GM12891 (cell line): ENCODE measurements at regions not wholly inside any gene's neighbourhood (a gene's known extent, or its start where the extent isn't known, plus 50 kb on each side); places are given as distances from the start of the nearest gene placed in this dataset.
"Not testable (repeated sequence)": the region's sequence is repeated elsewhere in the genome, so short reads cannot be mapped to it uniquely, and the experiment has no call there.

Experiments used
- DNase-seq: peaks from one replicate; pipeline ENCODE4 v3.0.0; 2011; ENCODE audit warnings: low spot score; ENCODE audit not compliant: insufficient read length
- FAIRE-seq: peaks from 2 replicates; lab custom pipeline; 2011; peaks lifted over from hg19 to GRCh38; lab: Jason Lieb, UNC
- PAX5 ChIP-seq: IDR thresholded peaks from 2 replicates; pipeline ENCODE4 v1.6.1; 2011; ENCODE audit warnings: low read length, moderate library complexity, mild to moderate bottlenecking; ENCODE audit not compliant: insufficient read depth, severe bottlenecking
- POLR2A ChIP-seq: IDR thresholded peaks from 2 replicates; pipeline ENCODE4 v1.6.1; 2011; ENCODE audit warnings: low read depth, low read length, control low read depth
- POLR2AphosphoS5 ChIP-seq: IDR thresholded peaks from 2 replicates; pipeline ENCODE4 v1.6.1; 2011; ENCODE audit warnings: low read depth, low read length, control low read depth
- POU2F2 ChIP-seq: IDR thresholded peaks from 2 replicates; pipeline ENCODE4 v1.6.1; 2011; ENCODE audit warnings: low read depth, mild to moderate bottlenecking, control low read depth, low read length, moderate library complexity
- SPI1 ChIP-seq: IDR thresholded peaks from 2 replicates; pipeline ENCODE4 v1.6.1; 2011; ENCODE audit warnings: low read depth, low read length, control low read depth
- TAF1 ChIP-seq: IDR thresholded peaks from 2 replicates; pipeline ENCODE4 v1.6.1; 2011; ENCODE audit warnings: low read depth, low read length, control low read depth

- TF ChIP-seq TAF1, result no peak
- no peak for TF ChIP-seq PAX5
- TF ChIP-seq POLR2A, result no peak
- TF ChIP-seq POLR2AphosphoS5, result no peak
- no peak for TF ChIP-seq POU2F2
- TF ChIP-seq SPI1, result no peak
- FAIRE-seq, result no peak
- no peak for DNase-seq
Observed at GRCh38 chr1:189678779-189679178, 798.9 kb downstream of the BRINP3 start.

- FAIRE-seq (no peak), DNase-seq (no peak)
- TF ChIP-seq TAF1 (no peak), POLR2AphosphoS5 (no peak)
Observed at GRCh38 chr1:189681252-189681919, 796.3 kb downstream of the BRINP3 start.

GRCh38 chr1:189682591-189682990 lies 795.1 kb downstream of the BRINP3 start:
- no peak for DNase-seq
- no peak for TF ChIP-seq PAX5
- no peak for TF ChIP-seq POLR2A
- no peak for TF ChIP-seq POU2F2
- TF ChIP-seq POLR2AphosphoS5, result no peak
- TF ChIP-seq TAF1, result no peak
- no peak for TF ChIP-seq SPI1
- FAIRE-seq, result no peak

DNA sequence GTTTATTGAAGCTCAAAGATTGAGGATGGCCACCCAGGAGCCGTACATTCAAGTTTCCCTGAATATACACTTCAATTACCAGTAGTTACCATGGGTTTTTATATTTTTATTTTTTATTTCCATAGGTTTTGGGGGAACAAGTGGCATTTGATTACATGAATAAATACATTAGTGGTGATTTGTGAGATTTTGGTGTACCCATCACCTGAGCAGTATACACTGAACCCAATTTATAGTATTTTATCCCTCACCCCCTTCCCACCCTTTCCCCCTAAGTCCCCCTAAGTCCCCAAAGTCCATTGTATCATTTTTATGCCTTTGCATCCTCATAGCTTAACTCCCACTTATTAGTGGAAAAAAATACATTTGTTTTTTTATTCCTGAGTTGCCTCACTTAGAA lies 791.4 kb downstream of the BRINP3 start:
- FAIRE-seq (no peak), DNase-seq (no peak)
- TF ChIP-seq SPI1 (no peak), TAF1 (no peak), POLR2A (no peak), POU2F2 (no peak), PAX5 (no peak), POLR2AphosphoS5 (no peak)

DNA sequence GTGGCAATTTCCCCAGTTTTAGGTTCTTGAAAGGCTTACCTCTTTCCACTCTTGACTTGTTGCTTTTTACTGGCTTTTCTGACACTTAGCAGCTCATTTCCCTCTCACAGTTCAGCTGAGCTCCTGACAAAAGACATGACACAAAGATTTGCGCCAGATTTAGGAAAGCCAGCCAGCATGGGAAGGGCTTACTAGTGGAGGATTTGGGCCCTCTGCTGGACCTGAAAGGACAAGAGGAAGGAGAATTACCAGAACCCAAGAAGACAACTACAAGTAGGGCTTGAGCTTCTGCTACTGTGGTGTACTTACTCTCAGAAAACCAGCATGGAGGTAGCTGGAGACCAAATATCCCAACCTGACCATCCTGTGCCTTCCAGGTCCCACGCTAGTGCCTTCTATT lies 784.5 kb downstream of the BRINP3 start:
- no peak for FAIRE-seq
- no peak for DNase-seq
- TF ChIP-seq POLR2A (no peak), POLR2AphosphoS5 (no peak), POU2F2 (no peak), SPI1 (no peak), TAF1 (no peak), PAX5 (no peak)

DNA sequence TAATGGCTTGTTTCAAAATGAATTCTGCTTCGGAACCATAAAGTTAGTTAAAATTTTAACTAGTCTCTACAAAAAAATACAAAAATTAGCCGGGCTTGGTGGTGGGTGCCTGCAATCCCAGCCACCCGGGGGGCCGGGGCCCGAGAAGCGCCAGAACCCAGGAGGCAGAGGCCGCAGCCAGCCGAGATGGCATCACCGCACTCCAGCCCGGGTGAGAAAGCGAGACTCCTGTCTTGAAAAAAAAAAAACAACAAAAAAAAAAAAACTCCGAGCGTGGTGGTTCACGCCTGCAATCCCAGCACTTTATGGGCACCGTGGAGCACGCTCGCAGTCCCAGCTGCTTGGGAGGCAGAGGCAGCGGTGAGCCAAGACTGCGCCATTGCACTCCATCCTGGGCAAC lies 781.4 kb downstream of the BRINP3 start:
- FAIRE-seq, result no peak
- TF ChIP-seq POLR2AphosphoS5 (no peak), PAX5 (no peak), POLR2A (no peak), POU2F2 (no peak), SPI1 (no peak), TAF1 (no peak)
- no peak for DNase-seq

DNA sequence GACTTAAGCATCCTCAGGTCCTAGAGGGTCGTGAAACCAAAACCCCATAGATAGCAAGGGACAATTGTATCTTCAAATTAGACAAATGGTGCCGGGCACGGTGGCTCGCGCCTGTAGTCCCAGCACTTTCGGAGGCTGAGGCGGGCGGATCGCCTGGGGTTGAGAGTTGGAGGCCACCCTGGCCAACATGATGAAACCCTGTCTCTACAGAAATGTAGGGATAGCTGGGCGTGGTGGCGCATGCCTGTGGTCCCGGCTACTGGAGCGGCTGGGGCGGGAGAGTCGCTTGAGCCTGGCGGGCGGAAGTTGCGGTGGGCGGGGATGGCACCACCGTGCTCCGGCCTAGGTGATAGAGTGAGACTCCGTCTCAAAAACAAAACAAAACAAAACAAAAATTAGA lies 780.6 kb downstream of the BRINP3 start:
- TF ChIP-seq SPI1 (no peak), POLR2AphosphoS5 (no peak), TAF1 (no peak), POU2F2 (no peak), PAX5 (no peak), POLR2A (no peak)
- FAIRE-seq, result no peak
- DNase-seq, result no peak

DNA sequence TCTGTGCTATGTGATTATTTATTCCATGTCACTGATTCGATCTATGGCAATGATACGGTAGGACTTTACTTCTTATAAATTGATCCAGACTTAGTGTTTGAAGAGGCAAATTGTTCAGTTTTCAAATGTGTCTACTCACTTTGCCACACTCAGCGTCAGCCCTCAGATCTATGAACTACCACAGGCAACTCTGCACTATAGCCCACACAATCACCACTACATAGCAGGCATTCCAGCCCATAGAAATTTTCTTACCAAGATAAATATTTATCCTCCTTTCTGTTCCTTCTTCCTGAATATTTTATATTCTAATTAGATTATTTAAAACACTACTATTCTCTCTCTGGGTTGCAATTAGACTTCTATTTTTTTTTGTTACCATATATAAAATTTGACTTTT lies 776.1 kb downstream of the BRINP3 start:
- DNase-seq (no peak), FAIRE-seq (no peak)

DNA sequence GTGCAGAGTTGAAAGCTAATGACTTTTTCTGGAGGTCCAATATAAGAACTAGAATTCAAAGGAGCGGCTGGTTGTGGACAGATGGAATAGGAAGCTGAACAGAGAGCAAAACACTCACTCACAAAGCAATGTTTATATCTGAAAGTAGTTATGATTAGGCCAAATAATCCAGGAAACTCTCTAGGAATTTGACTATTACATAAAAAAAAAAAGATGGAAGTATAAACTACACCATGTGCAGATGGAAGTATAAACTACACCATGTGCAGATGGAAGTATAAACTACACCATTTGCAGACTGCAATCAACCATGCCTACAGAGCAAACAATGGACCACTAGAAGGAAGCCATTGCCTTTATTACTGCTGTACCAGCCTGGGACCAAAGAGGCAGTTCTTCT lies 771.1 kb downstream of the BRINP3 start:
- TF ChIP-seq TAF1 (no peak), POLR2A (no peak), POLR2AphosphoS5 (no peak), POU2F2 (no peak), SPI1 (no peak), PAX5 (no peak)
- FAIRE-seq (no peak), DNase-seq (no peak)

More for the DNA sequence above, 776.1 kb downstream of the BRINP3 start:
- no peak for TF ChIP-seq POLR2A
- TF ChIP-seq SPI1, result no peak
- no peak for TF ChIP-seq TAF1
- TF ChIP-seq POU2F2, result no peak
- TF ChIP-seq PAX5, result no peak
- no peak for TF ChIP-seq POLR2AphosphoS5

- DNase-seq, result no peak
- FAIRE-seq, result no peak
- TF ChIP-seq PAX5, result no peak
- no peak for TF ChIP-seq TAF1
- TF ChIP-seq POU2F2, result no peak
- TF ChIP-seq SPI1, result no peak
- no peak for TF ChIP-seq POLR2AphosphoS5
Observed at GRCh38 chr1:189708674-189709073, 769.0 kb downstream of the BRINP3 start.

DNA sequence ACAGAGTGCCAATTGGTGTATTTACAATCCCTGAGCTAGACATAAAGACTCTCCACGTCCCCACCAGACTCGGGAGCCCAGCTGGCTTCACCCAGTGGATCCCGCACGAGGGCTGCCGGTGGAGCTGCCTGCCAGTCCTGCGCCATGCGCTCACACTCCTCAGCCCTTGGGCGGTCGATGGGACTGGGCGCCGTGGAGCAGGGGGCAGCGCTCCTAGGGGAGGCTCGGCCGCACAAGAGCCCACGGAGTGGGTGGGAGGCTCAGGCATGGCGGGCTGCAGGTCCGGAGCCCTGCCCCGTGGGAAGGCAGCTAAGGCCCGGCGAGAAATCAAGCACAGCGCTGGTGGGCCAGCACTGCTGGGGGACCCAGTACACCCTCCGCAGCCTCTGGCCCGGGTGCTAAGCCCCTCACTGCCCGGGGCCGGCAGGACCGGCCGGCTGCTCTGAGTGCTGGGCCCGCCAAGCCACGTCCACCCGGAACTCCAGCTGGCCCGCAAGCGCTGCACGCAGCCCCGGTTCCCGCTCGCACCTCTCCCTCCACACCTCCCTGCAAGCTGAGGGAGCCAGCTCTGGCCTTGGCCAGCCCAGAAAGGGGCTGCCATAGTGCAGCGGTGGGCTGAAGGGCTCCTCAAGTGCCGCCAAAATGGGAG lies 759.4 kb downstream of the BRINP3 start:
- FAIRE-seq, DNase-seq: not testable (repeated sequence)
